HepG2 (cell line): ENCODE measurements at regions not wholly inside any gene's neighbourhood (a gene's known extent, or its start where the extent isn't known, plus 50 kb on each side); places are given as distances from the start of the nearest gene placed in this dataset.

ENCODE experiments used
- IRX3 ChIP-seq: sonication (generic); formaldehyde crosslinking; IDR thresholded peaks from 2 replicates; pipeline ENCODE4 v1.8.1; 2023; ENCODE audit warnings: mild to moderate bottlenecking, low read depth, missing genetic modification reagents, borderline replicate concordance
- KDM4B ChIP-seq: sonication (generic); formaldehyde crosslinking; IDR thresholded peaks from 2 replicates; pipeline ENCODE4 v1.4.0; 2020; ENCODE audit warnings: missing genetic modification reagents
- SOX6 ChIP-seq, 2 experiments: fragments of 450-650 bp in 1 of 2; sonication (generic) in 1 of 2; formaldehyde crosslinking in 1 of 2; IDR thresholded peaks; 2 replicates each; pipeline versions ENCODE4 v1.4.0 to v1.6.1; 2017 to 2020; ENCODE audit warnings: antibody characterized with exemption in 1 of 2, mild to moderate bottlenecking in 1 of 2, missing genetic modification reagents in 1 of 2
- ZFP36 ChIP-seq: fragments of 150-350 bp; IDR thresholded peaks from 2 replicates; pipeline ENCODE4 v1.6.1; 2018; ENCODE audit warnings: borderline replicate concordance, low read length, low read depth; ENCODE audit not compliant: partially characterized antibody
- ZNF207 ChIP-seq: fragments of 450-650 bp; IDR thresholded peaks from 2 replicates; pipeline ENCODE4 v1.6.1; 2016; ENCODE audit warnings: antibody characterized with exemption, borderline replicate concordance
- ZNF317 ChIP-seq: sonication (generic); formaldehyde crosslinking; IDR thresholded peaks from 2 replicates; pipeline ENCODE4 v1.5.0; 2020; ENCODE audit warnings: mild to moderate bottlenecking, missing genetic modification reagents
- TF ChIP-seq, protein P1 (sequence below), 2 experiments: sonication (generic) in 1 of 2; formaldehyde crosslinking in 1 of 2; IDR thresholded peaks; 2 replicates each; pipeline versions ENCODE4 v1.5.1 to v1.6.1; 2011 to 2020; ENCODE audit warnings: borderline replicate concordance in 1 of 2, low read depth in 1 of 2, low read length in 1 of 2, mild to moderate bottlenecking in 1 of 2, missing genetic modification reagents in 1 of 2, moderate library complexity in 1 of 2
- TF ChIP-seq, protein P2 (sequence below), 2 experiments: IDR thresholded peaks; 2 replicates each; pipeline ENCODE4 v1.6.1; 2011 to 2012; ENCODE audit warnings: low read length in 2 of 2, borderline replicate concordance in 1 of 2, low read depth in 1 of 2, mild to moderate bottlenecking in 1 of 2, moderate library complexity in 1 of 2
- TF ChIP-seq, protein P3 (sequence below): sonication (generic); formaldehyde crosslinking; IDR thresholded peaks from 2 replicates; pipeline ENCODE4 v1.8.0; 2022; ENCODE audit warnings: low read depth, missing genetic modification reagents

DNA sequence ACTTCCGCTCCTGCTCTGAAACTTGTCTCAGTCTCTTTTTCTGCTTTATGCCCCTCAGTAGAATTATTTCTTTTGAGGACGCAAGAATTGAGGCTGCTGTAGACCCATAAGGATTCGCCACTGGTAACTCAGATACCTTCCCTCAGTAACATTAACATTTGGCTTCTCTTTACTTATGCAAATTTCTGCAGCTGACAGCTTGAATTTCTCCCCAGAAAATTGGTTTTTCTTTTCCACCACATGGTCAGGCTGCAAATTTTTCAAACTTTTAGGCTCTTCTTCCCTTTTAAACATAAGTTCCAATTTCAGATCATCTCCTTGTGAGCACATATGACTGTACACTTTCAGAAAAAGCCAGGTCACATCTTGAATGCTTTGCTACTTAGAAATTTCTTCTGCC is 839.3 kb upstream of the GRIA3 start:
- TF ChIP-seq IRX3 (CRISPR knock-in tag) (no peak), ZFP36 (no peak), ZNF207 (no peak), SOX6 (IDR thresholded peaks at IDR 0.05) (no peak), SOX6 (CRISPR knock-in tag; IDR thresholded peaks at IDR 0.05) (no peak), KDM4B (CRISPR knock-in tag) (no peak), ZNF317 (CRISPR knock-in tag) (no peak)
- TF ChIP-seq, protein P1, sequence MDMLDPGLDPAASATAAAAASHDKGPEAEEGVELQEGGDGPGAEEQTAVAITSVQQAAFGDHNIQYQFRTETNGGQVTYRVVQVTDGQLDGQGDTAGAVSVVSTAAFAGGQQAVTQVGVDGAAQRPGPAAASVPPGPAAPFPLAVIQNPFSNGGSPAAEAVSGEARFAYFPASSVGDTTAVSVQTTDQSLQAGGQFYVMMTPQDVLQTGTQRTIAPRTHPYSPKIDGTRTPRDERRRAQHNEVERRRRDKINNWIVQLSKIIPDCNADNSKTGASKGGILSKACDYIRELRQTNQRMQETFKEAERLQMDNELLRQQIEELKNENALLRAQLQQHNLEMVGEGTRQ (IDR thresholded peaks at IDR 0.05; ENCODE audit: low read depth, low read length) = no peak
- TF ChIP-seq, protein P1 (CRISPR knock-in tag; IDR thresholded peaks at IDR 0.05; ENCODE audit: borderline replicate concordance) = no peak
- TF ChIP-seq, protein P2, sequence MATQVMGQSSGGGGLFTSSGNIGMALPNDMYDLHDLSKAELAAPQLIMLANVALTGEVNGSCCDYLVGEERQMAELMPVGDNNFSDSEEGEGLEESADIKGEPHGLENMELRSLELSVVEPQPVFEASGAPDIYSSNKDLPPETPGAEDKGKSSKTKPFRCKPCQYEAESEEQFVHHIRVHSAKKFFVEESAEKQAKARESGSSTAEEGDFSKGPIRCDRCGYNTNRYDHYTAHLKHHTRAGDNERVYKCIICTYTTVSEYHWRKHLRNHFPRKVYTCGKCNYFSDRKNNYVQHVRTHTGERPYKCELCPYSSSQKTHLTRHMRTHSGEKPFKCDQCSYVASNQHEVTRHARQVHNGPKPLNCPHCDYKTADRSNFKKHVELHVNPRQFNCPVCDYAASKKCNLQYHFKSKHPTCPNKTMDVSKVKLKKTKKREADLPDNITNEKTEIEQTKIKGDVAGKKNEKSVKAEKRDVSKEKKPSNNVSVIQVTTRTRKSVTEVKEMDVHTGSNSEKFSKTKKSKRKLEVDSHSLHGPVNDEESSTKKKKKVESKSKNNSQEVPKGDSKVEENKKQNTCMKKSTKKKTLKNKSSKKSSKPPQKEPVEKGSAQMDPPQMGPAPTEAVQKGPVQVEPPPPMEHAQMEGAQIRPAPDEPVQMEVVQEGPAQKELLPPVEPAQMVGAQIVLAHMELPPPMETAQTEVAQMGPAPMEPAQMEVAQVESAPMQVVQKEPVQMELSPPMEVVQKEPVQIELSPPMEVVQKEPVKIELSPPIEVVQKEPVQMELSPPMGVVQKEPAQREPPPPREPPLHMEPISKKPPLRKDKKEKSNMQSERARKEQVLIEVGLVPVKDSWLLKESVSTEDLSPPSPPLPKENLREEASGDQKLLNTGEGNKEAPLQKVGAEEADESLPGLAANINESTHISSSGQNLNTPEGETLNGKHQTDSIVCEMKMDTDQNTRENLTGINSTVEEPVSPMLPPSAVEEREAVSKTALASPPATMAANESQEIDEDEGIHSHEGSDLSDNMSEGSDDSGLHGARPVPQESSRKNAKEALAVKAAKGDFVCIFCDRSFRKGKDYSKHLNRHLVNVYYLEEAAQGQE (IDR thresholded peaks at IDR 0.05; ENCODE audit: borderline replicate concordance in 1 of 2, low read depth in 1 of 2, low read length in 2 of 2) = no peak
- TF ChIP-seq, protein P3, sequence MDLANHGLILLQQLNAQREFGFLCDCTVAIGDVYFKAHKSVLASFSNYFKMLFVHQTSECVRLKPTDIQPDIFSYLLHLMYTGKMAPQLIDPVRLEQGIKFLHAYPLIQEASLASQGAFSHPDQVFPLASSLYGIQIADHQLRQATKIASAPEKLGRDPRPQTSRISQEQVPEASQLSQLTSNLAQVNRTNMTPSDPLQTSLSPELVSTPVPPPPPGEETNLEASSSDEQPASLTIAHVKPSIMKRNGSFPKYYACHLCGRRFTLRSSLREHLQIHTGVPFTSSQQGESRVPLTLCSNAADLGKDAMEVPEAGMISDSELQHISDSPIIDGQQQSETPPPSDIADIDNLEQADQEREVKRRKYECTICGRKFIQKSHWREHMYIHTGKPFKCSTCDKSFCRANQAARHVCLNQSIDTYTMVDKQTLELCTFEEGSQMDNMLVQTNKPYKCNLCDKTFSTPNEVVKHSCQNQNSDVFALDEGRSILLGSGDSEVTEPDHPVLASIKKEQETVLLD = no peak
